Endothelial cell of umbilical vein (primary cell): ENCODE measurements at regions not wholly inside any gene's neighbourhood (a gene's known extent, or its start where the extent isn't known, plus 50 kb on each side); places are given as distances from the start of the nearest gene placed in this dataset.

ENCODE experiments used
- BruUV-seq: library from RNA; stranded (reverse); fragments of 400-500 nt; replicated peaks from 2 replicates; lab custom pipeline; 2021; lab: Mats Ljungman, UMichigan
- CTCF ChIA-PET: fragments of 300-600, 350-600 bp; sonication (Branson Sonifier 250); formaldehyde crosslinking; loops from one replicate; lab custom pipeline; 2021; ENCODE audit warnings: antibody characterized with exemption, inconsistent platforms; lab: Charles Lee
- POLR2A ChIA-PET: fragments of 300-600, 350-600 bp; sonication (Branson Sonifier 250); formaldehyde crosslinking; loops from one replicate; lab custom pipeline; 2021; ENCODE audit warnings: antibody characterized with exemption, inconsistent platforms; lab: Charles Lee
- DNase-seq: peaks from one replicate; pipeline ENCODE4 v3.0.0-alpha.2; 2011; ENCODE audit warnings: low read depth, low spot score
- FAIRE-seq: peaks from 2 replicates; lab custom pipeline; 2011; peaks lifted over from hg19 to GRCh38; lab: Jason Lieb, UNC
- H2AFZ ChIP-seq: 2 replicates; pipeline ENCODE4 v1.6.0; 2012; ENCODE audit warnings: low read depth, low read length, control low read depth, inconsistent platforms
- H3K27ac ChIP-seq: 2 replicates; pipeline ENCODE4 v1.5.1; 2011; ENCODE audit warnings: low read depth, mild to moderate bottlenecking, control low read depth, low read length, moderate library complexity; ENCODE audit not compliant: insufficient read depth
- H3K27me3 ChIP-seq, 2 experiments: 2 replicates each; pipeline versions ENCODE4 v1.6.0 to v1.6.1; 2011; ENCODE audit warnings: low read length in 2 of 2, mixed read lengths in 1 of 2; ENCODE audit not compliant: control insufficient read depth in 2 of 2, insufficient read depth in 2 of 2
- H3K36me3 ChIP-seq, 2 experiments: 2 replicates in 1 of 2; 3 replicates in 1 of 2; pipeline ENCODE4 v1.5.1; 2011; ENCODE audit warnings: low read length in 2 of 2, mild to moderate bottlenecking in 1 of 2, moderate library complexity in 1 of 2; ENCODE audit not compliant: control insufficient read depth in 2 of 2, insufficient read depth in 2 of 2; ENCODE audit errors: extremely low read depth in 1 of 2
- H3K4me1 ChIP-seq: 3 replicates; pipeline ENCODE4 v1.5.1; 2011; ENCODE audit warnings: mild to moderate bottlenecking, low read length; ENCODE audit not compliant: control insufficient read depth, insufficient read depth; ENCODE audit errors: extremely low read depth
- H3K4me2 ChIP-seq: 2 replicates; pipeline ENCODE4 v1.6.1; 2011; ENCODE audit warnings: low read length, control low read depth, mixed read lengths; ENCODE audit not compliant: insufficient read depth
- H3K4me3 ChIP-seq, 3 experiments: fragments of 200-600 bp in 1 of 3; sonication (generic), shearing (Covaris generic) in 1 of 3; replicated peaks in 1 of 3; 2 replicates each; pipeline ENCODE4 v1.5.1; 2011 to 2016; ENCODE audit warnings: control low read depth in 3 of 3, low read length in 3 of 3, mild to moderate bottlenecking in 2 of 3, inconsistent platforms in 1 of 3, low read depth in 1 of 3, moderate library complexity in 1 of 3; ENCODE audit not compliant: insufficient read depth in 1 of 3
- H3K79me2 ChIP-seq: 2 replicates; pipeline ENCODE4 v1.6.0; 2012; ENCODE audit warnings: low read length, inconsistent platforms; ENCODE audit not compliant: control insufficient read depth, insufficient read depth
- H3K9ac ChIP-seq: replicated peaks from 2 replicates; pipeline ENCODE3; 2011; ENCODE audit warnings: low read length, control low read depth; ENCODE audit not compliant: insufficient read depth; ENCODE audit errors: extremely low read depth
- H3K9me1 ChIP-seq: replicated peaks from 3 replicates; pipeline ENCODE4 v1.6.0; 2011; ENCODE audit warnings: mild to moderate bottlenecking, low read length; ENCODE audit not compliant: control insufficient read depth, insufficient read depth; ENCODE audit errors: extremely low read depth
- H3K9me3 ChIP-seq: replicated peaks from 2 replicates; pipeline ENCODE4 v1.5.1; 2012; ENCODE audit warnings: low read length, inconsistent platforms; ENCODE audit not compliant: control insufficient read depth, insufficient read depth
- H4K20me1 ChIP-seq: replicated peaks from 2 replicates; pipeline ENCODE3; 2011; ENCODE audit warnings: mild to moderate bottlenecking, low read length; ENCODE audit not compliant: control insufficient read depth, insufficient read depth; ENCODE audit errors: extremely low read depth
- EZH2 ChIP-seq: IDR thresholded peaks from 2 replicates; pipeline ENCODE4 v1.6.1; 2012; ENCODE audit warnings: borderline replicate concordance, low read depth, mild to moderate bottlenecking, moderate library complexity, low read length, inconsistent platforms; ENCODE audit not compliant: severe bottlenecking
- FOS ChIP-seq: IDR thresholded peaks from 2 replicates; pipeline ENCODE4 v1.6.1; 2011; ENCODE audit warnings: mild to moderate bottlenecking, low read length, moderate library complexity, borderline replicate concordance; ENCODE audit not compliant: insufficient read depth
- GATA2 ChIP-seq: IDR thresholded peaks from 2 replicates; pipeline ENCODE4 v1.7.0; 2011; ENCODE audit warnings: low read depth, mild to moderate bottlenecking, moderate library complexity, mixed read lengths, low read length; ENCODE audit not compliant: insufficient read length, insufficient read depth
- JUN ChIP-seq: IDR thresholded peaks from 2 replicates; pipeline ENCODE4 v1.6.1; 2011; ENCODE audit warnings: borderline replicate concordance, low read depth; ENCODE audit not compliant: insufficient read length, insufficient read depth
- MYC ChIP-seq: IDR thresholded peaks from one replicate; pipeline ENCODE4 v1.6.1; 2011; ENCODE audit warnings: mild to moderate bottlenecking, low read depth, low read length
- POLR2A ChIP-seq: IDR thresholded peaks from 2 replicates; pipeline ENCODE4 v1.6.1; 2012; ENCODE audit warnings: low read depth, mild to moderate bottlenecking, control low read depth, low read length
- POLR2AphosphoS5 ChIP-seq: IDR thresholded peaks from 2 replicates; pipeline ENCODE4 v1.6.1; 2012; ENCODE audit warnings: low read depth, mild to moderate bottlenecking, control low read depth, low read length, moderate library complexity; ENCODE audit not compliant: insufficient read depth
- dilution Hi-C: fragments of 300-500 bp; cut with MboI; formaldehyde crosslinking; loops from one replicate; pipeline ENCODE4 v1.15.0; 2019; ENCODE audit warnings: low sequenced_read_pairs; ENCODE audit not compliant: extremely low pct_ligation_motif_present
- intact Hi-C: fragments of 100-400 bp; cut with micrococcal nuclease; formaldehyde crosslinking; loops from one replicate; pipeline ENCODE4 v1.10.0; 2022
- TF ChIP-seq, protein P1 (sequence below): IDR thresholded peaks from 2 replicates; pipeline ENCODE4 v1.6.1; 2011; ENCODE audit not compliant: insufficient read depth, insufficient read length
- TF ChIP-seq, protein P2 (sequence below), 2 donors: IDR thresholded peaks; 1 replicate in 1 of 2; 2 replicates in 1 of 2; pipeline ENCODE4 v1.5.1; 2011; ENCODE audit warnings: low read length in 2 of 2, mild to moderate bottlenecking in 2 of 2, moderate library complexity in 2 of 2, control low read depth in 1 of 2, inconsistent platforms in 1 of 2, low read depth in 1 of 2; ENCODE audit not compliant: insufficient read depth in 1 of 2; ENCODE audit errors: extremely low read depth in 1 of 2

DNA sequence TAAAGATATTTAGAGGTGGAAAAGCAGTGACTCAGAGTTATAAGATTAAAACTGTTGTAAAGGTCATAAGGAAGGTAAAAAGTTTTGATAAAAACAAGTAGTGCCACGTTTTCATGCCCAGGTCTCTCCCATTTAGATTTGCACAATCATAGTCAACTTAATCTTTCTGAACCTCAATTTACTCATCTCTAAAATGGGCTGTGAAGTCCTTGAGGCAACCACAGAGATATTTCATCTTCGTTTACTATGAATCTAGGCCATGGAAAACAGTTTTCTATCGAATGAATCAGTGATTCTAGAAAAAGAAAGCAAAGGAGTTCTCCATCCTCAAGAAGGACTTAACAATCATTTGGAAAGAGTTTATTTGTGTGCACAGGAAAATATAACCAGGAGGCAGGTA is 190.2 kb downstream of the EDN1 start:
- intact Hi-C loops = loop anchor here (5.0 to 10.0 kb wide), 3 partner anchors 168 to 893 kb away; no protein-coding TSS in a partner anchor
- dilution Hi-C loops = loop anchor here (25.0 kb wide), 2 partner anchors 107 to 193 kb away; partner anchors contain the start of gene EDN1
- no peak overlapping the region for H3K9ac ChIP-seq
- BruUV-seq = TSS peak; percentile 82
- H3K36me3 ChIP-seq = no peaks in the 10 kb centered on the region
- no peak for TF ChIP-seq POLR2A
- no peak for TF ChIP-seq MYC
- TF ChIP-seq POLR2AphosphoS5 = no peak
- TF ChIP-seq GATA2 = no peak
- no peak for TF ChIP-seq FOS
- no peak for TF ChIP-seq JUN
- TF ChIP-seq, protein P1, sequence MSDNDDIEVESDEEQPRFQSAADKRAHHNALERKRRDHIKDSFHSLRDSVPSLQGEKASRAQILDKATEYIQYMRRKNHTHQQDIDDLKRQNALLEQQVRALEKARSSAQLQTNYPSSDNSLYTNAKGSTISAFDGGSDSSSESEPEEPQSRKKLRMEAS = no peak
- TF ChIP-seq EZH2 = no peak
- TF ChIP-seq, protein P2, sequence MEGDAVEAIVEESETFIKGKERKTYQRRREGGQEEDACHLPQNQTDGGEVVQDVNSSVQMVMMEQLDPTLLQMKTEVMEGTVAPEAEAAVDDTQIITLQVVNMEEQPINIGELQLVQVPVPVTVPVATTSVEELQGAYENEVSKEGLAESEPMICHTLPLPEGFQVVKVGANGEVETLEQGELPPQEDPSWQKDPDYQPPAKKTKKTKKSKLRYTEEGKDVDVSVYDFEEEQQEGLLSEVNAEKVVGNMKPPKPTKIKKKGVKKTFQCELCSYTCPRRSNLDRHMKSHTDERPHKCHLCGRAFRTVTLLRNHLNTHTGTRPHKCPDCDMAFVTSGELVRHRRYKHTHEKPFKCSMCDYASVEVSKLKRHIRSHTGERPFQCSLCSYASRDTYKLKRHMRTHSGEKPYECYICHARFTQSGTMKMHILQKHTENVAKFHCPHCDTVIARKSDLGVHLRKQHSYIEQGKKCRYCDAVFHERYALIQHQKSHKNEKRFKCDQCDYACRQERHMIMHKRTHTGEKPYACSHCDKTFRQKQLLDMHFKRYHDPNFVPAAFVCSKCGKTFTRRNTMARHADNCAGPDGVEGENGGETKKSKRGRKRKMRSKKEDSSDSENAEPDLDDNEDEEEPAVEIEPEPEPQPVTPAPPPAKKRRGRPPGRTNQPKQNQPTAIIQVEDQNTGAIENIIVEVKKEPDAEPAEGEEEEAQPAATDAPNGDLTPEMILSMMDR (IDR thresholded peaks at IDR 0.05; ENCODE audit: extremely low read depth in 1 of 2, insufficient read depth in 1 of 2, low read depth in 1 of 2, low read length in 2 of 2) = no peak
- H3K4me1 ChIP-seq = peaks cover 57% of the 10 kb centered on the region
- H3K9me3 ChIP-seq = no peaks in the 10 kb centered on the region
- no peak overlapping the region for H3K4me2 ChIP-seq
- H3K4me3 ChIP-seq = no peak overlapping the region
- no peak overlapping the region for H2AFZ ChIP-seq
- H3K27ac ChIP-seq = no peak overlapping the region
- POLR2A ChIA-PET = no interaction called here
- DNase-seq = no peak
- CTCF ChIA-PET = interaction anchor here (1.5 kb wide), 1 partner anchor 123 kb away, joined by 4 read pairs; no protein-coding TSS in a partner anchor
- no peak for FAIRE-seq
- no peaks in the 10 kb centered on the region for H3K9me1 ChIP-seq
- H3K27me3 ChIP-seq = no peaks in the 10 kb centered on the region
- no peaks in the 10 kb centered on the region for H3K79me2 ChIP-seq
- no peaks in the 10 kb centered on the region for H4K20me1 ChIP-seq
